CD14-positive monocyte (primary cell): ENCODE measurements at regions not wholly inside any gene's neighbourhood (a gene's known extent, or its start where the extent isn't known, plus 50 kb on each side); places are given as distances from the start of the nearest gene placed in this dataset.

ENCODE experiments used
- DNase-seq, 3 donors: peaks; one replicate each; pipeline ENCODE4 v3.0.0-alpha.2; 2011 to 2022
- H2AFZ ChIP-seq: 2 replicates; pipeline ENCODE4 v1.6.0; 2012; ENCODE audit warnings: mild to moderate bottlenecking, low read depth, low read length, inconsistent platforms; ENCODE audit not compliant: insufficient read depth, poor library complexity, severe bottlenecking
- H3K27ac ChIP-seq, 2 donors: 1 replicate in 1 of 2; 2 replicates in 1 of 2; pipeline ENCODE4 v1.5.1; 2012 to 2013; ENCODE audit warnings: low read length in 2 of 2, control low read depth in 1 of 2, inconsistent platforms in 1 of 2, low read depth in 1 of 2, mild to moderate bottlenecking in 1 of 2
- H3K27me3 ChIP-seq, 2 donors: one replicate each; pipeline versions ENCODE4 v1.6.0 to v1.6.1; 2011 to 2013; ENCODE audit warnings: low read length in 2 of 2; ENCODE audit not compliant: control insufficient read depth in 2 of 2, insufficient read depth in 2 of 2
- H3K36me3 ChIP-seq, 2 donors: replicated peaks in 1 of 2; 1 replicate in 1 of 2; 2 replicates in 1 of 2; pipeline versions ENCODE4 v1.5.1 to v1.6.1; 2012 to 2013; ENCODE audit warnings: low read length in 2 of 2, control low read depth in 1 of 2, inconsistent platforms in 1 of 2, mild to moderate bottlenecking in 1 of 2; ENCODE audit not compliant: insufficient read depth in 2 of 2, control insufficient read depth in 1 of 2
- H3K4me1 ChIP-seq, 2 donors: 1 replicate in 1 of 2; 2 replicates in 1 of 2; pipeline versions ENCODE4 v1.5.1 to v1.6.1; 2012 to 2013; ENCODE audit warnings: low read length in 2 of 2, control low read depth in 1 of 2, inconsistent platforms in 1 of 2, mild to moderate bottlenecking in 1 of 2, moderate library complexity in 1 of 2; ENCODE audit not compliant: insufficient read depth in 2 of 2, control insufficient read depth in 1 of 2
- H3K4me2 ChIP-seq: replicated peaks from 2 replicates; pipeline ENCODE3; 2012; ENCODE audit warnings: low read length, moderate library complexity, mild to moderate bottlenecking; ENCODE audit not compliant: poor library complexity, severe bottlenecking; ENCODE audit errors: extremely low read depth
- H3K4me3 ChIP-seq, 3 experiments: fragments of 200-600 bp in 1 of 3; sonication (generic) in 1 of 3; replicated peaks in 1 of 3; 1 replicate in 2 of 3; 2 replicates in 1 of 3; pipeline ENCODE4 v1.5.1; 2011 to 2013; ENCODE audit warnings: low read length in 3 of 3, mild to moderate bottlenecking in 3 of 3, control low read depth in 2 of 3, low read depth in 2 of 3, inconsistent platforms in 1 of 3, moderate library complexity in 1 of 3
- H3K79me2 ChIP-seq: 2 replicates; pipeline ENCODE4 v1.6.0; 2012; ENCODE audit warnings: mild to moderate bottlenecking, control low read depth, inconsistent platforms, low read length, moderate library complexity; ENCODE audit not compliant: insufficient read depth
- H3K9ac ChIP-seq: 2 replicates; pipeline ENCODE4 v1.6.0; 2017; ENCODE audit warnings: low read length, mild to moderate bottlenecking; ENCODE audit not compliant: insufficient read depth, poor library complexity, severe bottlenecking
- H3K9me3 ChIP-seq, 2 donors: replicated peaks in 1 of 2; 1 replicate in 1 of 2; 2 replicates in 1 of 2; pipeline versions ENCODE4 v1.5.1 to v1.6.1; 2012 to 2013; ENCODE audit warnings: low read length in 2 of 2, control low read depth in 1 of 2; ENCODE audit not compliant: control insufficient read depth in 1 of 2, insufficient read depth in 1 of 2
- H4K20me1 ChIP-seq: 2 replicates; pipeline ENCODE4 v1.6.0; 2012; ENCODE audit warnings: mild to moderate bottlenecking, low read length, control low read depth, moderate library complexity; ENCODE audit not compliant: insufficient read depth
- H3K27ac Mint-ChIP-seq, 7 donors: one replicate each; pipeline ENCODE4 v1.8.0; 2020; ENCODE audit warnings: mild to moderate bottlenecking in 7 of 7, mixed read lengths in 7 of 7, moderate library complexity in 6 of 7, inconsistent platforms in 2 of 7
- H3K27me3 Mint-ChIP-seq, 3 donors: one replicate each; pipeline ENCODE4 v1.8.0; 2021 to 2022; ENCODE audit warnings: low read depth in 3 of 3, mild to moderate bottlenecking in 3 of 3, mixed read lengths in 3 of 3, moderate library complexity in 3 of 3, inconsistent platforms in 1 of 3
- H3K36me3 Mint-ChIP-seq, 2 donors: one replicate each; pipeline ENCODE4 v1.8.0; 2020; ENCODE audit warnings: mixed read lengths in 2 of 2, inconsistent platforms in 1 of 2, mild to moderate bottlenecking in 1 of 2
- H3K4me1 Mint-ChIP-seq: one replicate; pipeline ENCODE4 v1.8.0; 2020; ENCODE audit warnings: mild to moderate bottlenecking, mixed read lengths
- H3K4me3 Mint-ChIP-seq, 2 donors: one replicate each; pipeline ENCODE4 v1.8.0; 2020; ENCODE audit warnings: mild to moderate bottlenecking in 2 of 2, mixed read lengths in 2 of 2, moderate library complexity in 1 of 2
- H3K9me3 Mint-ChIP-seq, 7 donors: one replicate each; pipeline ENCODE4 v1.8.0; 2020 to 2022; ENCODE audit warnings: mixed read lengths in 7 of 7, mild to moderate bottlenecking in 6 of 7, moderate library complexity in 6 of 7, inconsistent platforms in 2 of 7
- WGBS: methylation state at CpG from one replicate; pipeline ENCODE4 v1.1.5; 2013; ENCODE audit warnings: missing lambda C conversion rate; ENCODE audit not compliant: insufficient coverage; 5-methylcytosine and 5-hydroxymethylcytosine counted together
- intact Hi-C, 2 donors: fragments of 100-400 bp; cut with micrococcal nuclease; formaldehyde crosslinking; loops; one replicate each; pipeline versions ENCODE4 v1.15.0 to v1.15.1; 2023
- TF ChIP-seq, protein P1 (sequence below): fragments of 200-600 bp; IDR thresholded peaks from one replicate; pipeline ENCODE4 v1.8.0; 2022; ENCODE audit warnings: antibody characterized with exemption, mild to moderate bottlenecking

DNA sequence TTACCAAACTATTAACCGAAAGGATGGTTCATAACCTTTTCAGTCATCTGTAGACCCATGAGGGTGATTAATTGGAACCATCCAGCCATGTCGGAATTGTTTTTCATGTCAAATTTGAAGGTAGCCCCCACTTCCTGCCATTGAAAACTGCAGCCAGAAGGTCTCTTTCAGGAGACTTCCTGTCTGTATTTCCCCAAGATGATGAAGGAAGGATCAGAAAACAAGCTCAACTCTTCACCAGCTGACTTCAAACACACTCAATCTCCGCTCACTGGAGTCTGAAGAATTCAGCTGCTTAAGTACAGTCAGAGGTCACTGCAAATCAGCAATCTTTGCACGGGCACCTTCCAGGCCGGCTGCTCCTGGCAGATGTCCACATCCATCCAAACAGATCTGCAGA, 291.7 kb upstream of the NPVF start:
- Histone ChIP-seq H3K27me3 (no peaks in the 10 kb centered on the region), H4K20me1 (no peaks in the 10 kb centered on the region), H3K36me3 (no peaks in the 10 kb centered on the region), H3K9ac (no peak overlapping the region), H2AFZ (no peak overlapping the region), H3K79me2 (no peaks in the 10 kb centered on the region), H3K4me2 (no peak overlapping the region), H3K4me3 (no peak overlapping the region), H3K4me1 (no peaks in the 10 kb centered on the region), H3K9me3 (no peaks in the 10 kb centered on the region), H3K27ac (no peak overlapping the region)
- WGBS: 89% methylated on average over 4 of the region's 5 CpGs
- no peak for DNase-seq
- no peak overlapping the region for H3K27ac Mint-ChIP-seq
- no peaks in the 10 kb centered on the region for H3K36me3 Mint-ChIP-seq
- H3K4me1 Mint-ChIP-seq: no peaks in the 10 kb centered on the region
- intact Hi-C loops: no loop called here
- TF ChIP-seq, protein P1, sequence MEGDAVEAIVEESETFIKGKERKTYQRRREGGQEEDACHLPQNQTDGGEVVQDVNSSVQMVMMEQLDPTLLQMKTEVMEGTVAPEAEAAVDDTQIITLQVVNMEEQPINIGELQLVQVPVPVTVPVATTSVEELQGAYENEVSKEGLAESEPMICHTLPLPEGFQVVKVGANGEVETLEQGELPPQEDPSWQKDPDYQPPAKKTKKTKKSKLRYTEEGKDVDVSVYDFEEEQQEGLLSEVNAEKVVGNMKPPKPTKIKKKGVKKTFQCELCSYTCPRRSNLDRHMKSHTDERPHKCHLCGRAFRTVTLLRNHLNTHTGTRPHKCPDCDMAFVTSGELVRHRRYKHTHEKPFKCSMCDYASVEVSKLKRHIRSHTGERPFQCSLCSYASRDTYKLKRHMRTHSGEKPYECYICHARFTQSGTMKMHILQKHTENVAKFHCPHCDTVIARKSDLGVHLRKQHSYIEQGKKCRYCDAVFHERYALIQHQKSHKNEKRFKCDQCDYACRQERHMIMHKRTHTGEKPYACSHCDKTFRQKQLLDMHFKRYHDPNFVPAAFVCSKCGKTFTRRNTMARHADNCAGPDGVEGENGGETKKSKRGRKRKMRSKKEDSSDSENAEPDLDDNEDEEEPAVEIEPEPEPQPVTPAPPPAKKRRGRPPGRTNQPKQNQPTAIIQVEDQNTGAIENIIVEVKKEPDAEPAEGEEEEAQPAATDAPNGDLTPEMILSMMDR: no peak
- no peak overlapping the region for H3K4me3 Mint-ChIP-seq
- H3K27me3 Mint-ChIP-seq: peaks cover 0 to 3% (median 1%) of the 10 kb centered on the region in 3 donors
- H3K9me3 Mint-ChIP-seq: peaks cover 0 to 9% (median 2%) of the 10 kb centered on the region in 7 donors

DNA sequence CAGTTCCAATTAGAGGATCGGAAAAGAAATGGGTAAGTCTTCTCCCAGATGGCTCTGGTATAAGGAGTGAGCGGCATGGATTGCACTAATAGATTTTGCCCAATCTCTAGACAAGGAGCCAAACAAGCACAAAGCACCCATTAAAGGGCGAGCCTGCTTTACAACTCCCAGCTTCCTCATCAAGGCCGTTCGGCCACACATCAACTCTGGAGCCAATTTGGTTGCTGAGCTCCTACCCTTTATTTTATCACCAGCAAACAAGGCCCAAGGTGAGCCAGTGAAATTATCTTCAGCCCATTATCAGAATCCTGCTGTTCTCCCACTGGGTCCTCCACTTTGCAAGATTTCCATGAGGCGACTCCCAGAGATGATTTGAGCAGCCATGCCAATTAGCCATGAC, 292.2 kb upstream of the NPVF start:
- H3K4me1 Mint-ChIP-seq: no peaks in the 10 kb centered on the region
- no peak overlapping the region for H3K27ac Mint-ChIP-seq
- H3K79me2 ChIP-seq: no peaks in the 10 kb centered on the region
- peaks cover under 1 to 3% (median 1%) of the 10 kb centered on the region in 3 donors for H3K27me3 Mint-ChIP-seq
- H3K36me3 Mint-ChIP-seq: no peaks in the 10 kb centered on the region
- peaks cover 0 to 8% (median 3%) of the 10 kb centered on the region in 7 donors for H3K9me3 Mint-ChIP-seq
- 96% methylated on average over 3 of the region's 6 CpGs for WGBS
- no peaks in the 10 kb centered on the region for H3K4me1 ChIP-seq
- H3K9me3 ChIP-seq: no peaks in the 10 kb centered on the region
- intact Hi-C loops: no loop called here
- H3K27me3 ChIP-seq: no peaks in the 10 kb centered on the region
- no peak overlapping the region for H3K4me3 ChIP-seq
- no peak for DNase-seq
- no peak overlapping the region for H3K9ac ChIP-seq
- no peak overlapping the region for H3K4me3 Mint-ChIP-seq
- no peak overlapping the region for H3K27ac ChIP-seq
- no peak overlapping the region for H3K4me2 ChIP-seq
- TF ChIP-seq, protein P1: no peak
- H4K20me1 ChIP-seq: no peaks in the 10 kb centered on the region
- H2AFZ ChIP-seq: no peak overlapping the region
- no peaks in the 10 kb centered on the region for H3K36me3 ChIP-seq
